HG02840 (cell line): ENCODE measurements at regions not wholly inside any gene's neighbourhood (a gene's known extent, or its start where the extent isn't known, plus 50 kb on each side); places are given as distances from the start of the nearest gene placed in this dataset.
"Not testable (repeated sequence)": the region's sequence is repeated elsewhere in the genome, so short reads cannot be mapped to it uniquely, and the experiment has no call there.

ENCODE experiments used
- ATAC-seq: cut with Tn5 transposase; IDR thresholded peaks from one replicate; pipeline ENCODE4 v1.9.1; 2021; ENCODE audit warnings: mild to moderate bottlenecking, moderate library complexity, moderate number of reproducible peaks; ENCODE audit not compliant: unreplicated experiment, low FRiP score

GRCh38 chr3:28575746-28576613 lies 227.4 kb upstream of the AZI2 start:
- no peak for ATAC-seq

GRCh38 chr3:28576614-28577200 lies 228.1 kb upstream of the AZI2 start:
- no peak for ATAC-seq

- ATAC-seq = no peak
Observed at GRCh38 chr3:28577941-28578500, 229.4 kb upstream of the AZI2 start.

GRCh38 chr3:28586325-28586724 lies 237.7 kb upstream of the AZI2 start:
- no peak for ATAC-seq

- no peak for ATAC-seq
Observed at GRCh38 chr3:28587723-28588122, 239.1 kb upstream of the AZI2 start.

- no peak for ATAC-seq
Observed at GRCh38 chr3:28590216-28590615, 241.6 kb upstream of the AZI2 start.

- no peak for ATAC-seq
Observed at GRCh38 chr3:28590860-28591259, 242.2 kb upstream of the AZI2 start.

GRCh38 chr3:28595372-28595771 lies 246.7 kb upstream of the AZI2 start:
- no peak for ATAC-seq

- no peak for ATAC-seq
Observed at GRCh38 chr3:28597452-28597851, 248.8 kb upstream of the AZI2 start.

GRCh38 chr3:28598165-28598564 lies 249.5 kb upstream of the AZI2 start:
- ATAC-seq = no peak

GRCh38 chr3:28601291-28601690 lies 252.7 kb upstream of the AZI2 start:
- ATAC-seq = no peak

GRCh38 chr3:28606283-28606682 lies 257.7 kb upstream of the AZI2 start:
- no peak for ATAC-seq

- ATAC-seq = no peak
Observed at GRCh38 chr3:28612232-28612631, 263.6 kb upstream of the AZI2 start.

- no peak for ATAC-seq
Observed at GRCh38 chr3:28613511-28614106, 265.0 kb upstream of the AZI2 start.

GRCh38 chr3:28615071-28615470 lies 266.4 kb upstream of the AZI2 start:
- ATAC-seq = no peak

GRCh38 chr3:28615971-28616370 lies 267.3 kb upstream of the AZI2 start:
- ATAC-seq = no peak

GRCh38 chr3:28617821-28618220 lies 269.2 kb upstream of the AZI2 start:
- no peak for ATAC-seq

- no peak for ATAC-seq
Observed at GRCh38 chr3:28623106-28623505, 274.5 kb upstream of the AZI2 start.

- ATAC-seq = no peak
Observed at GRCh38 chr3:28624084-28624483, 275.5 kb upstream of the AZI2 start.

GRCh38 chr3:28627843-28628242 lies 279.2 kb upstream of the AZI2 start:
- not testable (repeated sequence) for ATAC-seq

GRCh38 chr3:28634019-28634418 lies 285.4 kb upstream of the AZI2 start:
- no peak for ATAC-seq
